RPMI7951 (cell line): ENCODE measurements at regions not wholly inside any gene's neighbourhood (a gene's known extent, or its start where the extent isn't known, plus 50 kb on each side); places are given as distances from the start of the nearest gene placed in this dataset.
A peak's percentile ranks its signal among the peaks of the same experiment; 100 is the strongest.
"Not testable (repeated sequence)": the region's sequence is repeated elsewhere in the genome, so short reads cannot be mapped to it uniquely, and the experiment has no call there.

ENCODE experiments used
- DNase-seq: peaks from one replicate; pipeline ENCODE4 v3.0.0-alpha.2; 2012; ENCODE audit warnings: low read depth

DNA sequence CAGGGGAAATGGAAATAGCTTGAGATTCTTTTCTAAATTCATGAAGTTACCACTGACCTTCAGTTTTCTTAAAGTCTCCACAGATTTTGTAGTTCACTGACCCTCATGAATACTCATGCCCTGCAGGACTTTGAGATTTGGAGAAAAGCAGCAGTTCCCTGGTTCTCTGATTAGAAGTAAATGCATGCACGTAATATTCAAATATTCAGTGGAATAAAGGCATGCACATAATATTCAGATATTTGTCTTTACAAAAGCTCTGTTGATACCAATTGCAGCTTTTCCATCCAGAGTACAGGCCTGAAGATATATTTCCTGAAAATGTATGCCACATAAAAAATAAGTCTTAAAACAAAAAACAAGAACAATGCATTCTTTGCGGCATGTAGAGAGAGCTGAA lies 219.8 kb downstream of the ADCYAP1 start:
- no peak for DNase-seq

GRCh38 chr18:1133541-1133940 lies 228.9 kb downstream of the ADCYAP1 start:
- DNase-seq: no peak

DNA sequence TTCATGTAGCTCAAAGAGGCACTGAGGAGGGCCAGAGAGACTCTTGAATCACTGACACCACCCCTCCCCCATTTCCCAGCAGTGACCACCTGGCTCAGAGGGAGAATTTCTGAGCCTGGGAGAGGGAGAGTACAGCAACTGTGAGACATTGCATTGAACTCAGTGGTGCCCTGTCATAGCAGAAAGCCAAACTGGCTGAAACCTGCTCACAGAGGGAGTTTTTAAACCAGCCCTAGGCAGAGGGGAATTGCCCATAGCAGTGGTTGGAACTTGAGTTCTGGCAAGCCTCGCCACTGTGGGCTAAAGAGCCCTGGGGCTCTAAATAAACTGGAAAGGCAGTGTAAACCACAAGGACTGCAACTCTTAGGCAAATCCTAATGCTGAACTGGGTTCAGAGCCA lies 243.1 kb downstream of the ADCYAP1 start:
- DNase-seq: peak; percentile 68

GRCh38 chr18:1149709-1150108 lies 245.0 kb downstream of the ADCYAP1 start:
- DNase-seq: no peak

DNA sequence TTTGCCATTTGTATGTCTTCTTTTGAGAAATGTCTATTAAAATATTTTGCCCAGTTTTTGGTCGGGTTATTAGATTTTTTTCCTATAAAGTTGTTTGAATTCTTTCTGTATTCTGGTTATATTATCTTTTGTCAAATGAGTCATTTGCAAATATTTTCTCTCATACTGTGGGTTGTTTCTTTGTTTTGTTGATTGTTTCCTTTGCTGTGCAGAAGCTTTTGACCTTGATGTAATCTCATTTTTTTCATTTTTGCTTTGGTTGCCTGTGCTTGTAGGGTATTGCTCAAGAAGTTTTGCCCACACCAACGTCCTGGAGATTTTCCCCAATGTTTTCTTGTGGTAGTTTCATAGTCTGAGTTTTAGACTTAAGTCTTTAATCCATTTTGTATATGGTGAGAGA lies 245.7 kb downstream of the ADCYAP1 start:
- DNase-seq: no peak

DNA sequence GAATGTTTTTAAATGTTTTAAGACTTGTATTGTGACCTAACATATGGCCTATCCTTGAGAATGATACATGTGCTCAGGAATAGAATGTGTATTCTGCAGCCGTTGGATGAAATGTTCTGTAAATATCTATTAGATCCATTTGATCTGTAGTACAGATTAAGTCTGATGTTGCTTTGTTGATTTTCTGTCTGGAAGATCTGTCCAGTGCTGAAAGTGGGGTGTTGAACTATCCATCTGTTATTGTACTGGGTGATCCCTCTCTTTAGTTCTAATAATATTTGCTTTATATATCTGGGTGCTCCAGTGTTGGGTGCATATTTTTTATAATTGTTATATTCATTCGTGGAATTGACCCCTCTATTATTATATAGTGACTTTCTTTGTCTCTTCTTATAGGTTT lies 248.3 kb downstream of the ADCYAP1 start:
- DNase-seq: not testable (repeated sequence)

GRCh38 chr18:1173593-1173992 lies 268.9 kb downstream of the ADCYAP1 start:
- DNase-seq: no peak

DNA sequence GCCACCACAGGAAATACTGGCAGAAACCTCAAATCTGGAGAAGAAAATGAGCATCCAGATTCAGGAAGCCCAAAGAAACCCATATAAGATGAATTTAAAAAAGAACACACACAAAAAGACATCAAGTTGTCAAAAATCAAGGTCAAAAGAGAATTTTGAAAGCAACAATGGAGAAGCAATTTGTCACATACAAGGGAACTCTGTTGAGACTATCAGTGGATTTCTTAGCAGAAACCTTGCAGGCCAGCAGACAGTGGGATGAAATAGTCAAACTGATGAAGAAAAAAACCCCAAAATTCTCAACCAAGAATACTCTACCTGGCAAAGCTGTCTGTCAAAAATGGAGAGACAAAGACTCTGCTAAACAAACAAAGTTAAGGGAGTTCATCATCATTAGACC lies 272.6 kb downstream of the ADCYAP1 start:
- no peak for DNase-seq

GRCh38 chr18:1191341-1191740 lies 286.7 kb downstream of the ADCYAP1 start:
- no peak for DNase-seq

GRCh38 chr18:1213126-1213525 lies 308.5 kb downstream of the ADCYAP1 start:
- no peak for DNase-seq

GRCh38 chr18:1222880-1223279 lies 318.2 kb downstream of the ADCYAP1 start:
- DNase-seq: no peak

GRCh38 chr18:1227025-1227424 lies 322.4 kb downstream of the ADCYAP1 start:
- peak; percentile 32 for DNase-seq

DNA sequence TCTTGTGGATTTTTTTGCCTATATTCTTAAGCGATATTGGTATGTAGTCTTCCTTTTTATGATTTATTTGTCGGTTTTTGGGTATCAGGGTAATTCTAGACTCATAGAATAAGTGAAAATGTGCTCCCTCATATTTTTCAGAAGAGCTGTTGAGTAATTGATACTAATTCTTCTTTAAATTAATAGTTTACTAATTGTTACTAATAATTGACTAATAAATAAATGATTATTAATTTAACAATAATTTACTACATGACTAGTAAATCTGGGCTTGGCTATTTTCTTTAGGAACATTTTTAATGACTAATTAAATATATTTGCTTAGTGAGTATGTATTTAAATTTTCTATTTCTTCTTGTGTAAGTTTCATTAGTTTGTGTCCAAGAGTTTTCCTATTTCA lies 325.0 kb downstream of the ADCYAP1 start:
- no peak for DNase-seq

DNA sequence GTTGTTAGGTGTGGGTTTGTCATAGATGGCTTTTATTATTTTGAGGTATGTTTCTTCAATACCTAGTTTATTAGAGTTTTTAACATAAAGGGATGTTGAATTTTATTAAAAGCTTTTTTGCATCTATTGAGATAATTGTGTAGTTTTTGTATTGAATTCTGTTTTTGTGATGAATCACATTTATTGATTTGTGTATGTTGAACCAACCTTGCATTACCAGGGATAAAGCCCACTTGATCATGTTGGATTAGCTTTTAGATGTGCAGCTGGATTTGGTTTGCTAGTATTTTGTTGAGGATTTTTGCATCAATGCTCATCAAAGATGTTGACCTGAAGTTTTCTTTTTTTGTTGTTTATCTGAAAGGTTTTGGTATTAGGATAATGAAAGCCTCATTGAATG lies 328.2 kb downstream of the ADCYAP1 start:
- no peak for DNase-seq

- DNase-seq: no peak
Observed at GRCh38 chr18:1240701-1241100, 336.0 kb downstream of the ADCYAP1 start.

DNA sequence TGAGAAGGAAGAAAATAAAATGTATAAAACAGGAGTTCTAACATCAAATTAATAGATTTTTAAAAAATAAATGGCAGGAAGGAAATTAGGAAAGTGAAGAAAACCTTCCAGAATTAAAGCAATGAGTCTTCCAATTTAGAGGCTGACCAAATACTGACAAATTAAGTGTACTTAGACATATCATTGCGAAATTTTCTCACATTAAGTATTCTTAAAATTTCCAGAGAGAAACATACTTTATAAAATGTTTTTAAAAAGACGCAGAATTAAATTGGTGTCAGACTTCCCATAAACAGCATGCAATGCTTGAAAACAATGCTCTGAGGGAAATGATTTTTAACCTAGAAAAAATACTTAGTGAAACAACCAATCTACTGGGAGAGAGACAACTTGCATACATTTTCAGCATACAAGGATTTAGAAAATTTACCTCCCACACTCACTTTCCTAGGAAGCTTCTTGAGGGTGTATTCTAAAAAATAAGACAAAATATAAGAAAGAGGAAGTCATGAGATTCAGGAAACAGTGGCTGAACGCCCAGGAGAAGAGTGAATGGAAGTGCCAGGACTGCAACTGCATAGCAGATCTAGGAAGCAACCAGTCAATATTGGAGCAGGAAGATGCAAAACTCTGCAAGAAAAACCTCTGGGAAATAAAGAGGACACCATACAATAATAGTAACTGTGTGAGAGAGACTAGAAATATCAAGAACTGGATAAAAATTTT lies 339.9 kb downstream of the ADCYAP1 start:
- no peak for DNase-seq

DNA sequence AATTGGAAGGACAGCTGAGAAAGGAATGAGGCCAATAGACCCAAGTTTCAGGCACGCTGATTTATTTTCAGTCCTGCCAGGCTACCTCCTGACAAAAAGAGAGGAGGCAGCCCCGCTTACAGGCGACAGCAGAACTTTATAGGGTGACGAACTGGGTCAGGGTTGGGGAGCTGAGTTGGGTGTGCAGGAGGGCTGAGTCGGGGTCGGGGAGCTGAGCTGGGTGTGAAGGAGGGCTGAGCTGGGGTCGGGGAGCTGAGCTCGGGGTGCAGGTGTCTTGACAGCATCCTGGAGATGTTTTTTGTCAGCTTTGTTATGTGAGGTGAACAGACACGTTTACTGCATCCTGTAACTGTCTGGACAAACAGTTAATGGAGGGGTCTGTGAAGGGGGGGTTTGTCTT lies 342.2 kb downstream of the ADCYAP1 start:
- no peak for DNase-seq

DNA sequence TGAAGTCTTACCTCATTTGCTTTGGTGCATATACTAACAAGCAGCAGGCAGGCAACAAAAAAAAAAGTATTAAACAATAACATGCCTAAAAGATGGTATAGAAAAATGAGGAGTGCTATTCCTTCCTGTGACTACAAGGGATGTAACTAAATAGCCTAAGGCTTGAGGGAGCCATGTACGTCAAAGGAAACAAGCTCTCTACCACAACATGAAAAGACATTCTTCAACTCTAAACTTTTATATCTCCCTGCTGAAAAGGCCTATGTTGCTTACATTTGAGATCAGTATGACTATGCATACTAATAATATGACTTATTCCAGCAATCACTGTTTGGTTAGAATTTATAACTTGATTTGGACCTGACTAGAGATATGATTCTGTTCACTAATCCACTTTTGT lies 347.9 kb downstream of the ADCYAP1 start:
- DNase-seq: peak; percentile 3

GRCh38 chr18:1252936-1253335 lies 348.3 kb downstream of the ADCYAP1 start:
- no peak for DNase-seq

- no peak for DNase-seq
Observed at GRCh38 chr18:1253827-1254226, 349.2 kb downstream of the ADCYAP1 start.

GRCh38 chr18:1261054-1261453 lies 356.4 kb downstream of the ADCYAP1 start:
- DNase-seq: no peak

DNA sequence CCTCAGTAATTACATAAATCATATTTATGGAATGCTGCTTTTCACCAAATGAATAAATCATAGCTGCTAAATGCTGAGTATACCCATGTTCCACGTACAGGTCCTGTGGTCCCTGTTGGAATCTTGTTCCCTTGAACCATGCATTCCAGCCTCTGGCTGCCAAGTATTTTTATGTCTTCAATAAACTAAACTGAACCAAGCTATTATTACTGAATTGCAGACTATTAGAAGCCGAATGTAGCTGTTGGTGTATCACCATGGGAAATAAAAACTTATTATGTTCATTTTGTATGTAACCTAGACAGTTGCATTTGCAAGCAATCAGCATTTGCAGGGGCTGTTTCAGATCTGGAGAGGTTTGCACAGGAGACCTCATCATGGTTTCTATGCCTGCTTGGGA lies 362.4 kb downstream of the ADCYAP1 start:
- no peak for DNase-seq

DNA sequence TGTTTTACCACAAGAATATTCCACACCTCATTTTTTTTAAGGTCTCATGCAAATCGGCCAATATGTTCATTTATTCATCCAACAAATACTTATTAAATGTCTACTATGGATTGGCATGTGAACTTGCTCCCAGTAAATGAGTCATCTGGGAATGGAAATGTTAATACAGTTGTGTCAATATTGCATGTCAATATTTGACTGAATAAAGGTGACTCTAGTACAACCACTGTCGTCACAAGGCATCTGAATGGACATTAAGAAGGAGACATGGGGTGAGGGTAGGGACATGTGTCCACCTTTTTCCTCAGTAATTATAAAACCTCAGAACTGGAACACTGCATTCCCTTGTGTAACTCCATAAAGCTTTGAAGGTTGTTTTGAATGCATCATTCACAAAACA lies 365.4 kb downstream of the ADCYAP1 start:
- DNase-seq: no peak

DNA sequence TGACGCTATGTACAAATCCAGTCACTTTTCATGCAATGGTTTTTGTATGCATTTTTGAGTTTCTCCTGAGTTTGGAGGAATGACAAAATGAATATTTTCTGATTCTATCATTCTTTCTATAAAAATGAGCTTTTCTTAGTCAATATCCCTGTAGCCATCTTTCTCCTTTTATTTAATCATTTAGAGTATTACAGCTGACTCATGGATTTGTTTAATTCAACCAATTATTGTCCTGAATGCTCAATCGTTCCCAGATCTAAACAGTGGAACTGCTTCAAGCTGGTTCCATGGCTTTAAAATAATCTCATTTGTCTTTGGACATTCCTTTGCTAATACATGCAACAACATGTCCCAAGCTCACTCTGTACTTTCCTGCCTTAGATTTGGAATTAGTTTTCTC lies 368.8 kb downstream of the ADCYAP1 start:
- DNase-seq: no peak
